Ovary (tissue), 3 donors: ENCODE measurements at regions not wholly inside any gene's neighbourhood (a gene's known extent, or its start where the extent isn't known, plus 50 kb on each side); places are given as distances from the start of the nearest gene placed in this dataset.
"Not testable (repeated sequence)": the region's sequence is repeated elsewhere in the genome, so short reads cannot be mapped to it uniquely, and the experiment has no call there.

ENCODE experiments used
- EP300 ChIP-seq: sonication (generic); formaldehyde crosslinking; IDR thresholded peaks from one replicate; pipeline ENCODE4 v1.6.1; 2017; ENCODE audit warnings: antibody characterized with exemption
- POLR2A ChIP-seq: fragments of 450-650 bp; IDR thresholded peaks from one replicate; pipeline ENCODE4 v1.6.1; 2017; ENCODE audit warnings: antibody characterized with exemption, mild to moderate bottlenecking, moderate library complexity
- TF ChIP-seq, protein P1 (sequence below), 3 donors: fragments of 450-650 bp in 2 of 3; fragments of 200-600 bp in 1 of 3; IDR thresholded peaks; one replicate each; pipeline versions ENCODE4 v1.5.1 to v1.8.0; 2016 to 2022; ENCODE audit warnings: antibody characterized with exemption in 3 of 3, mild to moderate bottlenecking in 1 of 3
- donor health status: DM: no; HTN: no; CAD: no.

DNA sequence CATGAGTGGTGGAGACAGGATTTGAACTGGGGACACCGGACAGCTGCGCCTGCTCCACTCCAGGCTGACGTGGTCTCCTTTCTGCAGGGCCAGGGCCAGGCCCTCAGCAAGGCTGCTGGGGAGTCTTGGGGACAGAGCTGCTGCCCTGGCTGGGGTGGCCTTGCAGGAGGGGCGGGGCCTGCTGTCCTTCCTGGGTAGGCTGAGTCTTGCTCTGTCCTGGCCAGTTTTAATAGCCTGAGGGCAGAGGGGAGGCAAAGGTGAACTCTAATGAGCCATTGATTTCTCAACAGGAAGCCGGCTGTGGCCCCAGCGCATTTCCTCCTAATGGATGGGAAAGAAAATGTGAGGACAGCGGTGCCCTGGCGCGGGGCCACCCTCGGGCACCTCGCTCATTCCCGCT, 428.4 kb upstream of the SULF2 start:
- TF ChIP-seq POLR2A, EP300: not testable (repeated sequence)
- TF ChIP-seq, protein P1, sequence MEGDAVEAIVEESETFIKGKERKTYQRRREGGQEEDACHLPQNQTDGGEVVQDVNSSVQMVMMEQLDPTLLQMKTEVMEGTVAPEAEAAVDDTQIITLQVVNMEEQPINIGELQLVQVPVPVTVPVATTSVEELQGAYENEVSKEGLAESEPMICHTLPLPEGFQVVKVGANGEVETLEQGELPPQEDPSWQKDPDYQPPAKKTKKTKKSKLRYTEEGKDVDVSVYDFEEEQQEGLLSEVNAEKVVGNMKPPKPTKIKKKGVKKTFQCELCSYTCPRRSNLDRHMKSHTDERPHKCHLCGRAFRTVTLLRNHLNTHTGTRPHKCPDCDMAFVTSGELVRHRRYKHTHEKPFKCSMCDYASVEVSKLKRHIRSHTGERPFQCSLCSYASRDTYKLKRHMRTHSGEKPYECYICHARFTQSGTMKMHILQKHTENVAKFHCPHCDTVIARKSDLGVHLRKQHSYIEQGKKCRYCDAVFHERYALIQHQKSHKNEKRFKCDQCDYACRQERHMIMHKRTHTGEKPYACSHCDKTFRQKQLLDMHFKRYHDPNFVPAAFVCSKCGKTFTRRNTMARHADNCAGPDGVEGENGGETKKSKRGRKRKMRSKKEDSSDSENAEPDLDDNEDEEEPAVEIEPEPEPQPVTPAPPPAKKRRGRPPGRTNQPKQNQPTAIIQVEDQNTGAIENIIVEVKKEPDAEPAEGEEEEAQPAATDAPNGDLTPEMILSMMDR (IDR thresholded peaks at IDR 0.05): not testable (repeated sequence)
